OCI-LY7 (cell line): ENCODE measurements at regions not wholly inside any gene's neighbourhood (a gene's known extent, or its start where the extent isn't known, plus 50 kb on each side); places are given as distances from the start of the nearest gene placed in this dataset.

Experiments
- BruUV-seq: library from RNA; stranded (reverse); fragments of 400-500 nt; replicated peaks from 2 replicates; lab custom pipeline; 2021; lab: Mats Ljungman, UMichigan
- CTCF ChIA-PET: fragments of 300-600 bp; sonication (Branson Sonifier 250); formaldehyde crosslinking; loops from one replicate; lab custom pipeline; 2022; ENCODE audit warnings: antibody characterized with exemption; ENCODE audit not compliant: unreplicated experiment; lab: Charles Lee
- POLR2A ChIA-PET: fragments of 300-600 bp; sonication (Branson Sonifier 250); formaldehyde crosslinking; loops from one replicate; lab custom pipeline; 2022; ENCODE audit warnings: antibody characterized with exemption; lab: Charles Lee
- DNase-seq: peaks from one replicate; pipeline ENCODE4 v3.0.0-alpha.2; 2015; ENCODE audit warnings: low spot score
- H2AFZ ChIP-seq: fragments of 200-600 bp; sonication (generic), shearing (Covaris generic); 2 replicates; pipeline ENCODE4 v1.6.1; 2014; ENCODE audit warnings: mild to moderate bottlenecking, antibody characterized with exemption, low read length, moderate library complexity
- H3K27ac ChIP-seq: fragments of 200-600 bp; sonication (generic); 2 replicates; pipeline ENCODE4 v1.5.1; 2014; ENCODE audit warnings: mixed run types, low read depth, mild to moderate bottlenecking, moderate library complexity, low read length, inconsistent platforms; ENCODE audit not compliant: poor library complexity, severe bottlenecking
- H3K36me3 ChIP-seq: fragments of 200-600 bp; sonication (generic); 2 replicates; pipeline ENCODE4 v1.6.1; 2014; ENCODE audit warnings: mild to moderate bottlenecking, antibody characterized with exemption, low read length, moderate library complexity, mixed read lengths; ENCODE audit not compliant: insufficient read depth
- H3K4me1 ChIP-seq: fragments of 200-600 bp; sonication (generic); 2 replicates; pipeline ENCODE4 v1.5.1; 2014; ENCODE audit warnings: mild to moderate bottlenecking, low read length; ENCODE audit not compliant: insufficient read depth, poor library complexity, severe bottlenecking
- H3K4me2 ChIP-seq: fragments of 200-600 bp; sonication (generic); 2 replicates; pipeline ENCODE4 v1.6.1; 2014; ENCODE audit warnings: mild to moderate bottlenecking, low read length
- H3K4me3 ChIP-seq: fragments of 200-600 bp; sonication (generic); 2 replicates; pipeline ENCODE4 v1.5.1; 2014; ENCODE audit warnings: mild to moderate bottlenecking, low read depth, low read length; ENCODE audit not compliant: poor library complexity, severe bottlenecking
- H3K79me2 ChIP-seq: fragments of 200-600 bp; sonication (generic); 2 replicates; pipeline ENCODE4 v1.6.1; 2016; ENCODE audit warnings: low read depth, mild to moderate bottlenecking, low read length, moderate library complexity, mixed read lengths; ENCODE audit not compliant: insufficient read depth
- H3K9me2 ChIP-seq: fragments of 200-600 bp; sonication (generic); 2 replicates; pipeline ENCODE4 v1.6.1; 2016; ENCODE audit warnings: mild to moderate bottlenecking, low read length, mixed read lengths; ENCODE audit not compliant: insufficient read depth
- H3K9me3 ChIP-seq: fragments of 200-600 bp; sonication (generic); 2 replicates; pipeline ENCODE4 v1.6.1; 2014; ENCODE audit warnings: mild to moderate bottlenecking, mixed run types, low read length, mixed read lengths
- H4K20me1 ChIP-seq: fragments of 200-600 bp; sonication (generic); 2 replicates; pipeline ENCODE4 v1.6.1; 2014; ENCODE audit warnings: mild to moderate bottlenecking, antibody characterized with exemption, low read length, moderate library complexity, mixed read lengths; ENCODE audit not compliant: insufficient read depth
- CTCF ChIP-seq: fragments of 200-600 bp; sonication (generic); conservative IDR thresholded peaks from 2 replicates; pipeline ENCODE4 v1.5.1; 2014; ENCODE audit warnings: mild to moderate bottlenecking, antibody characterized with exemption, low read length, moderate library complexity, mixed read lengths
- EZH2phosphoT487 ChIP-seq: fragments of 200-600 bp; sonication (generic); IDR thresholded peaks from 2 replicates; pipeline ENCODE4 v1.6.1; 2018; ENCODE audit warnings: low read depth, borderline replicate concordance, mild to moderate bottlenecking, mixed run types, antibody characterized with exemption, low read length, moderate library complexity, mixed read lengths
- intact Hi-C: fragments of 100-400 bp; cut with micrococcal nuclease; formaldehyde crosslinking; loops from one replicate; pipeline ENCODE4 v1.10.0; 2022; ENCODE audit not compliant: unreplicated experiment

- DNase-seq, result no peak
- intact Hi-C loops, result no loop called here
- H3K4me3 ChIP-seq, result no peak overlapping the region
- no peak for TF ChIP-seq EZH2phosphoT487
- no peak for TF ChIP-seq CTCF
- no peaks in the 10 kb centered on the region for H3K9me3 ChIP-seq
- H3K79me2 ChIP-seq, result no peaks in the 10 kb centered on the region
- H3K9me2 ChIP-seq, result no peaks in the 10 kb centered on the region
- no peak overlapping the region for H3K27ac ChIP-seq
- ChIA-PET CTCF (no interaction called here), POLR2A (no interaction called here)
- H3K4me1 ChIP-seq, result no peaks in the 10 kb centered on the region
- no peak overlapping the region for H3K4me2 ChIP-seq
- no peaks in the 10 kb centered on the region for H3K36me3 ChIP-seq
- BruUV-seq, result no TSS peak
- no peaks in the 10 kb centered on the region for H4K20me1 ChIP-seq
- H2AFZ ChIP-seq, result no peak overlapping the region
Observed at GRCh38 chr15:23762026-23762425, 74.9 kb upstream of the NDN start.

GRCh38 chr15:23763021-23763420, 75.9 kb upstream of the NDN start:
- no TSS peak for BruUV-seq
- Histone ChIP-seq H3K4me3 (no peak overlapping the region), H2AFZ (no peak overlapping the region), H4K20me1 (no peaks in the 10 kb centered on the region), H3K36me3 (no peaks in the 10 kb centered on the region), H3K27ac (no peak overlapping the region), H3K9me2 (no peaks in the 10 kb centered on the region), H3K9me3 (no peaks in the 10 kb centered on the region), H3K4me1 (no peaks in the 10 kb centered on the region), H3K79me2 (no peaks in the 10 kb centered on the region), H3K4me2 (no peak overlapping the region)
- TF ChIP-seq CTCF, result no peak
- TF ChIP-seq EZH2phosphoT487, result no peak
- intact Hi-C loops, result no loop called here
- POLR2A ChIA-PET, result no interaction called here
- no peak for DNase-seq
- CTCF ChIA-PET, result no interaction called here

- ChIA-PET CTCF (no interaction called here), POLR2A (no interaction called here)
- no peaks in the 10 kb centered on the region for H3K79me2 ChIP-seq
- BruUV-seq, result no TSS peak
- no peaks in the 10 kb centered on the region for H3K9me3 ChIP-seq
- no peaks in the 10 kb centered on the region for H3K9me2 ChIP-seq
- no peak for DNase-seq
- TF ChIP-seq CTCF (no peak), EZH2phosphoT487 (no peak)
- H3K4me2 ChIP-seq, result no peak overlapping the region
- no peaks in the 10 kb centered on the region for H3K4me1 ChIP-seq
- H3K27ac ChIP-seq, result no peak overlapping the region
- no peaks in the 10 kb centered on the region for H4K20me1 ChIP-seq
- H2AFZ ChIP-seq, result no peak overlapping the region
- H3K36me3 ChIP-seq, result no peaks in the 10 kb centered on the region
- H3K4me3 ChIP-seq, result no peak overlapping the region
- intact Hi-C loops, result no loop called here
Observed at GRCh38 chr15:23764306-23764705, 77.2 kb upstream of the NDN start.
